Esophagus muscularis mucosa (tissue), 4 donors: ENCODE measurements at regions not wholly inside any gene's neighbourhood (a gene's known extent, or its start where the extent isn't known, plus 50 kb on each side); places are given as distances from the start of the nearest gene placed in this dataset.
"Not testable (repeated sequence)": the region's sequence is repeated elsewhere in the genome, so short reads cannot be mapped to it uniquely, and the experiment has no call there.

Experiments
- DNase-seq: peaks from one replicate; pipeline ENCODE4 v3.0.0-alpha.2; 2017; ENCODE audit errors: extremely low spot score
- H3K27ac ChIP-seq, 4 donors: fragments of 200-600 bp; sonication (generic); replicated peaks in 1 of 4; 1 replicate in 3 of 4; 2 replicates in 1 of 4; pipeline ENCODE4 v1.5.1; 2016 to 2019; ENCODE audit warnings: mild to moderate bottlenecking in 1 of 4
- H3K27me3 ChIP-seq, 4 donors: fragments of 200-600 bp; sonication (generic); one replicate each; pipeline versions ENCODE4 v1.5.1 to v1.6.0; 2016 to 2019
- H3K36me3 ChIP-seq, 4 donors: fragments of 200-600 bp; sonication (generic); one replicate each; pipeline ENCODE4 v1.5.1; 2016 to 2019
- H3K4me1 ChIP-seq, 4 donors: fragments of 200-600 bp; sonication (generic); one replicate each; pipeline ENCODE4 v1.5.1; 2016 to 2019
- H3K4me3 ChIP-seq, 4 donors: fragments of 200-600 bp; sonication (generic); 1 replicate in 2 of 4; 2 replicates in 2 of 4; pipeline ENCODE4 v1.5.1; 2016 to 2019; ENCODE audit warnings: mild to moderate bottlenecking in 4 of 4, moderate library complexity in 1 of 4
- H3K9me3 ChIP-seq, 4 donors: fragments of 200-600 bp; sonication (generic); 1 replicate in 3 of 4; 2 replicates in 1 of 4; pipeline ENCODE4 v1.5.1; 2016 to 2019
- EP300 ChIP-seq: sonication (generic); formaldehyde crosslinking; IDR thresholded peaks from one replicate; pipeline ENCODE4 v1.6.1; 2017; ENCODE audit warnings: antibody characterized with exemption
- POLR2A ChIP-seq: fragments of 450-650 bp; IDR thresholded peaks from one replicate; pipeline ENCODE4 v1.6.1; 2017; ENCODE audit warnings: antibody characterized with exemption, moderate library complexity, mild to moderate bottlenecking, low read depth
- POLR2AphosphoS5 ChIP-seq, 2 donors: sonication (generic); formaldehyde crosslinking; IDR thresholded peaks; one replicate each; pipeline ENCODE4 v1.6.1; 2017; ENCODE audit warnings: antibody characterized with exemption in 2 of 2
- WGBS: methylation state at CpG from one replicate; pipeline ENCODE4 v1.1.5; 2018; 5-methylcytosine and 5-hydroxymethylcytosine counted together
- intact Hi-C: fragments of 100-400 bp; cut with DNase I; formaldehyde crosslinking; loops from one replicate; pipeline ENCODE4 v1.15.1; 2023
- TF ChIP-seq, protein P1 (sequence below), 3 experiments: fragments of 200-600 bp in 2 of 3; fragments of 450-650 bp in 1 of 3; sonication (generic) in 2 of 3; IDR thresholded peaks; one replicate each; pipeline ENCODE4 v1.5.1; 2017 to 2019; ENCODE audit warnings: antibody characterized with exemption in 3 of 3, mild to moderate bottlenecking in 2 of 3, moderate library complexity in 1 of 3

GRCh38 chr5:96322865-96323264, 110.2 kb downstream of the PCSK1 start:
- TF ChIP-seq EP300 (no peak), POLR2A (no peak), POLR2AphosphoS5 (IDR thresholded peaks at IDR 0.05) (no peak)
- TF ChIP-seq, protein P1, sequence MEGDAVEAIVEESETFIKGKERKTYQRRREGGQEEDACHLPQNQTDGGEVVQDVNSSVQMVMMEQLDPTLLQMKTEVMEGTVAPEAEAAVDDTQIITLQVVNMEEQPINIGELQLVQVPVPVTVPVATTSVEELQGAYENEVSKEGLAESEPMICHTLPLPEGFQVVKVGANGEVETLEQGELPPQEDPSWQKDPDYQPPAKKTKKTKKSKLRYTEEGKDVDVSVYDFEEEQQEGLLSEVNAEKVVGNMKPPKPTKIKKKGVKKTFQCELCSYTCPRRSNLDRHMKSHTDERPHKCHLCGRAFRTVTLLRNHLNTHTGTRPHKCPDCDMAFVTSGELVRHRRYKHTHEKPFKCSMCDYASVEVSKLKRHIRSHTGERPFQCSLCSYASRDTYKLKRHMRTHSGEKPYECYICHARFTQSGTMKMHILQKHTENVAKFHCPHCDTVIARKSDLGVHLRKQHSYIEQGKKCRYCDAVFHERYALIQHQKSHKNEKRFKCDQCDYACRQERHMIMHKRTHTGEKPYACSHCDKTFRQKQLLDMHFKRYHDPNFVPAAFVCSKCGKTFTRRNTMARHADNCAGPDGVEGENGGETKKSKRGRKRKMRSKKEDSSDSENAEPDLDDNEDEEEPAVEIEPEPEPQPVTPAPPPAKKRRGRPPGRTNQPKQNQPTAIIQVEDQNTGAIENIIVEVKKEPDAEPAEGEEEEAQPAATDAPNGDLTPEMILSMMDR (IDR thresholded peaks at IDR 0.05) = no peak
- 73% methylated on average over 2 of the region's 2 CpGs for WGBS
- no peaks in the 10 kb centered on the region for H3K4me1 ChIP-seq
- no peaks in the 10 kb centered on the region for H3K36me3 ChIP-seq
- H3K9me3 ChIP-seq = no peaks in the 10 kb centered on the region
- intact Hi-C loops = no loop called here
- H3K4me3 ChIP-seq = no peak overlapping the region
- no peak overlapping the region for H3K27ac ChIP-seq
- no peaks in the 10 kb centered on the region for H3K27me3 ChIP-seq
- no peak for DNase-seq

DNA sequence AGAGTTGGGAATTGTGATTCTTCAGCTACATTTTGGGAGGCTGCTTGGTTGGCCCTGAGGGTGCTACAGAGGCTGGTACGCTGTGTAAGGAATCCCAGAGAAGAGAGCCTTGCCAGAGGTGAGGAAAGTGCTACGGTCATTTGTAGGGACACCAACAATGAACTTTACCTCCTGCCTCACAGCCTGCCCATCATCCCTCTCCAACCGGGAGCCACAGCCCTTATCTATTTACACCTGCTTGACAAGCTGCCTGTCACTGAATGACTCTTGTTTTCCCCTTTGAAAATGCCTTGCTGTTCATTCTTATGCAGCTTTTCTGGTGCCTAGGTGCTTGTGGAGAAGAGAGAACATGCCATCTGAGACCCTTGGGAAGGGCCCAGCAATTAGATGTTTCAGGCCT, 110.8 kb downstream of the PCSK1 start:
- Histone ChIP-seq H3K9me3 (no peaks in the 10 kb centered on the region), H3K4me3 (no peak overlapping the region), H3K27me3 (no peaks in the 10 kb centered on the region), H3K36me3 (no peaks in the 10 kb centered on the region), H3K4me1 (no peaks in the 10 kb centered on the region), H3K27ac (no peak overlapping the region)
- no peak for DNase-seq
- WGBS = 78% methylated on average over 3 of the region's 3 CpGs
- intact Hi-C loops = no loop called here
- TF ChIP-seq EP300 (no peak), POLR2A (no peak), POLR2AphosphoS5 (IDR thresholded peaks at IDR 0.05) (no peak)
- TF ChIP-seq, protein P1 (IDR thresholded peaks at IDR 0.05) = no peak

DNA sequence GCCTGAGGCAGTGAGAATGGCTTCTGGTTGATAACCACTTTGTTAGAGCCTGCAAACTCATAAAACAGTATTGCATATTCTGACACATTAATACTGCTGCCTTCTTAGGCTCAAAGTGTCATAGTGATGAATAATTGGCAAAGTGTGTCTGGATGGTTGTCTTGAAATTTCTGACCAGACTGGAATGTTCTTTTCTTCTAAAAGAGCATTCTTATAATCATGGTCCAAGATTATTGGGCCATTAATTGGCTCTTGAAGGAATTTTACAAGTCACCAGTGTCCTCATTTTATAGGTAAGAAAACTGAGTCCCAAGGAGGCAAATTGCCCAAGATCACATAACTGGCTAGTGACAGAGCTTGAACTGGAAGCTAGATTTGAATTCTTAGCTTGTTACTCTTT, 111.7 kb downstream of the PCSK1 start:
- Histone ChIP-seq H3K4me1 (no peaks in the 10 kb centered on the region), H3K27me3 (no peaks in the 10 kb centered on the region), H3K27ac (no peak overlapping the region), H3K36me3 (no peaks in the 10 kb centered on the region), H3K4me3 (no peak overlapping the region), H3K9me3 (no peaks in the 10 kb centered on the region)
- TF ChIP-seq, protein P1 (IDR thresholded peaks at IDR 0.05) = no peak
- TF ChIP-seq POLR2AphosphoS5 (IDR thresholded peaks at IDR 0.05) (no peak), EP300 (no peak), POLR2A (no peak)
- no peak for DNase-seq
- intact Hi-C loops = no loop called here

- Histone ChIP-seq H3K9me3 (no peaks in the 10 kb centered on the region), H3K36me3 (no peaks in the 10 kb centered on the region), H3K4me3 (no peak overlapping the region), H3K27ac (no peak overlapping the region), H3K4me1 (no peaks in the 10 kb centered on the region), H3K27me3 (no peaks in the 10 kb centered on the region)
- DNase-seq = no peak
- TF ChIP-seq EP300 (no peak), POLR2AphosphoS5 (IDR thresholded peaks at IDR 0.05) (no peak), POLR2A (no peak)
- TF ChIP-seq, protein P1 (IDR thresholded peaks at IDR 0.05) = no peak
- 93% methylated on average over 3 of the region's 3 CpGs for WGBS
- intact Hi-C loops = no loop called here
Measured at GRCh38 chr5:96320797-96321196, 112.3 kb downstream of the PCSK1 start.

GRCh38 chr5:96319981-96320739, 112.9 kb downstream of the PCSK1 start:
- DNase-seq, H3K27me3 ChIP-seq, H3K27ac ChIP-seq, H3K36me3 ChIP-seq, H3K9me3 ChIP-seq, H3K4me3 ChIP-seq, intact Hi-C loops, H3K4me1 ChIP-seq: not testable (repeated sequence)
- 92% methylated on average over 10 of the region's 11 CpGs for WGBS
